SH-SY5Y (cell line): ENCODE measurements at regions not wholly inside any gene's neighbourhood (a gene's known extent, or its start where the extent isn't known, plus 50 kb on each side); places are given as distances from the start of the nearest gene placed in this dataset.

Experiments
- GATA2 ChIP-seq: IDR thresholded peaks from 2 replicates; pipeline ENCODE4 v1.6.1; 2011; ENCODE audit warnings: mild to moderate bottlenecking, low read depth, low read length
- GATA3 ChIP-seq: IDR thresholded peaks from 2 replicates; pipeline ENCODE4 v1.6.1; 2011; ENCODE audit warnings: low read depth, mild to moderate bottlenecking, low read length, moderate library complexity

- no peak for TF ChIP-seq GATA2
- no peak for TF ChIP-seq GATA3
These were observed 109.8 kb upstream of the MVB12B start for GRCh38 chr9:126216826-126217225.
